ENCODE measurements at regions not wholly inside any gene's neighbourhood (a gene's known extent, or its start where the extent isn't known, plus 50 kb on each side); places are given as distances from the start of the nearest gene placed in this dataset.

GRCh38 chr14:95442016-95442632 lies 74.3 kb downstream of the SYNE3 start:
- DNase-seq (ENCODE audit: low spot score), result no peak

- DNase-seq (ENCODE audit: low spot score), result no peak
Measured at GRCh38 chr14:95440951-95441350, 75.5 kb downstream of the SYNE3 start.

DNA sequence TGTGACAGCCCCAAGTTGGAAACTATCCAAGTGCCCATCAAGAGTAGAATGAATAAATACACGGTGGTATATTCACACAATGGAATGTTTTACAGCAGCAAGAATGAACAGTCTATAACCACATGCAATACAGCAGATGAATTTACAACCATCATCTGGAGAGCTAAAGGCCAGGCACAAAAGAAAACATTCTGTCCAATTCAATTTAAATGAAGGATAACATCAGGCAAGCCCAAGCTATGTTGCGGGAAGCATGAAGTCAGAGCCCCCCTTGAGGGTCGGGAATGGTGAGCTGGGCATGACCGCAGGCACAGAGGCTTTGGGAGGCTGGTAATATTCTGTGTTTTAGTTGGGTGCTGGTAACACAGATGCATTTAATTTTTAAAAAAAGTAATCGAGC lies 76.0 kb downstream of the SYNE3 start:
- no peak for DNase-seq (ENCODE audit: low spot score)

- no peak for DNase-seq (ENCODE audit: low spot score)
Measured at GRCh38 chr14:95439881-95440280, 76.6 kb downstream of the SYNE3 start.

DNA sequence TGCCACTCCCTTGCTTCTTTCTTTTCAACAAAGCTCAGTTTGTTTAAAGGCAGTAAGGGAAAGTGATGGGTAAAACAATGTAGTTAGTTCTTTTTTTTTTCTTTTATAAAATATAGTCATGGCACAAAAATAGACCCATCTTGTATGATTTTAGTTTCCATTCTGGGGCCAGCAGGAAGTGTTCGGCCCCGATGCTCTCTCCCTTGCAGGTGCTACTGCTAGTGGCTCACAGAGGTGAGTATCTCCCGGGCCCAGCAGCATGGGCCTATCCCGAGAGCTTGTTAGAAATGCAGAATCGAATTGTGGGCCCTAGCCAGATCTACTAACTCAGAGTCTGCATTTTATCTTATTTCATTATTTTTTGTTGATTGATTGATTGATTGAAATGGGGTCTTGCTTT lies 78.7 kb downstream of the SYNE3 start:
- DNase-seq (ENCODE audit: low spot score), result no peak

- DNase-seq (ENCODE audit: low spot score), result no peak
Measured at GRCh38 chr14:95436354-95436753, 80.1 kb downstream of the SYNE3 start.

- DNase-seq (ENCODE audit: low spot score), result no peak
Measured at GRCh38 chr14:95434121-95434520, 82.3 kb downstream of the SYNE3 start.

DNA sequence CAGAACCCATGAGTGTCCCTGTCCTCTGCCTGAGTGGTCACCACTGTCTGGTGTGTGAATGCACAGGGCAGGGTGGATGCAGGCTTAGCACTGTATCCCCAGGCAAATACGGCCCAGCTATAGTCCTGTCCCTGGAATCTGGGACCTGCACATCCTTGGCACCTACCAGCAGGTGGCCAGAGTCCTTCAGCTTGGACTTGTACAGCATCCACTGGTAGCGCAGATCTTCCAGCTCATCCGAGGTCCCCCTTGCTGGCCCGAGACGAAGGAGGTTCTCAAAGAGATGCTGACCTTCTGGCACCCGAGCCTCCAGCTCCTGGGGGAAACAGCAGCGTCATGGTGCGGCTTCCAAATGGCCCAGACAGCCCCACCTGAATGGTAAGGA lies 83.4 kb downstream of the SYNE3 start:
- no peak for DNase-seq (ENCODE audit: low spot score)

GRCh38 chr14:95432144-95433093 lies 84.0 kb downstream of the SYNE3 start:
- DNase-seq (ENCODE audit: low spot score), result peak; percentile 25

- DNase-seq (ENCODE audit: low spot score), result peak; percentile 18
Measured at GRCh38 chr14:95431199-95432143, 85.0 kb downstream of the SYNE3 start.

DNA sequence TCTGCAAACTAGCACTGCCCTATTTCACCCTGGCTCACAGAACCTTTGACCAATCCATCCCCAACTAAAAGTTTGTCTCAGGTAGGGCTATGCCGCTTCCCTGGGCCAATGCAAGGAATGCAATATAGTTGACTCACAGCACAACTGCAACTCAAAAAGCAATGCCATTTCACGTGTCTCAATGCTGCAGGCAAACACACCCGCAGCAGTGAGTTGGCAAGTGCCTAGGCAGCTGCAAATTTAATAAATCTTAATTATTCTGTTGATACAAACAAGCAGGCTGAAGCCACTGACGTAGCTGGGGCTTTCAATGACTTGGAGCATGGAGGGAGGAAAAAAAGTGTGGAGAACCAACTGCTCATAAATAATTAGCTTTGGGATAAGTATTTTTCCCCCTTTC lies 87.9 kb downstream of the SYNE3 start:
- DNase-seq (ENCODE audit: low spot score), result no peak

GRCh38 chr14:95426116-95426475 lies 90.4 kb downstream of the SYNE3 start:
- no peak for DNase-seq (ENCODE audit: low spot score)

DNA sequence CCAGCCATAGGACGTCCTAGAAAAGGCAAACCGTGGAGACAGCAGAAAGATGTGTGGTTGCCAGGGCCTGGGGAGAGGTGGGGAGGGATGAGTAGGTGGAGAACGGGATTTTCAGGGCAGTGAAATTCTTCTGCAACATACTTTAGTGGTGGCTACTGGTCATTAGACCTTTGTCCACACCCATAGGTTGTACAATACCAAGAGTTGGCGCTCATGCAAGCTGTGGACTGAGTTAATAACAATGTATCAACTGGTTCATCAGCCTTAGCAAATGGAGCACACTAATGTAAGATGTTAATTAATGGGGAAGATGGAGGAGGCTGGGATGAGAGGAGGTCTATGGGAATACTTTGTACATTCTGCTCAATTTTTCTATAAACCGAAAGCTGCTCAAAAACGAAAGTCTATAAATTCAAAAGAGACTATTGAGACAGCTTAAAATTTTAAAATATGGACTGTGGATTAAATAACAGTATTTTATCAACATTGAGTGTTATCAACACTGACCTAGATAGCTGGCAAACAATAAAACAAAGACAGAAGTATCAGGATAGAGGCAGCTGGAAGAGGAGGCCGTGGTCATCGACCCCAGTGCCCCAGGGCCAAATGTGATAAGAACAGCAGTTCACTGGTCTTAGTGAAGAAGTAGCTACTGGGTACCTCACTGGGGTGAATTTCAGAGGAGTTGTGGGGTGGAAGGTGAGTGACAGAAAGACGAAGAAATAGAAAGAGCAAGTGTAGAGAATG lies 90.9 kb downstream of the SYNE3 start:
- no peak for DNase-seq (ENCODE audit: low spot score)

- DNase-seq (ENCODE audit: low spot score), result no peak
Measured at GRCh38 chr14:95424529-95424928, 91.9 kb downstream of the SYNE3 start.

- DNase-seq (ENCODE audit: low spot score), result no peak
Measured at GRCh38 chr14:95421741-95422140, 94.7 kb downstream of the SYNE3 start.

DNA sequence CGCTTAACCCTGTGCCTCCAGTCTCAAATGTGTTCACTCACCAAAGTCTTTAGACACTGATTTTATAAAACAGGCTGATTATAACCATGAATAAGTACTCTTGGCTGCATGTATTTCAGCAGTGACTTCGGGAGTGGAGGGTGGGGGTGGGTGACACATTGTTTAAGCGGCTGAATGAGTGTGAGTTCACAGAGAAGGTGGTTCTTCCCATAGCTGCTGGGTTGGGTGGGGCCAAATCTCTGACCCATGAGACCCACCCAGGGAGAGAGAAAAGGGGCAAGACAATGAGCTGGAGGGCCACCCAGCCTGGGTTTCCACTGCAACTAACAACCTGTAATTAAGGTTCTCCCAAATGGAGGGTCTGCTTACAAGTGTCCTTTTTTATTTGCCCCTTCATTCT lies 96.4 kb downstream of the SYNE3 start:
- no peak for DNase-seq (ENCODE audit: low spot score)

DNA sequence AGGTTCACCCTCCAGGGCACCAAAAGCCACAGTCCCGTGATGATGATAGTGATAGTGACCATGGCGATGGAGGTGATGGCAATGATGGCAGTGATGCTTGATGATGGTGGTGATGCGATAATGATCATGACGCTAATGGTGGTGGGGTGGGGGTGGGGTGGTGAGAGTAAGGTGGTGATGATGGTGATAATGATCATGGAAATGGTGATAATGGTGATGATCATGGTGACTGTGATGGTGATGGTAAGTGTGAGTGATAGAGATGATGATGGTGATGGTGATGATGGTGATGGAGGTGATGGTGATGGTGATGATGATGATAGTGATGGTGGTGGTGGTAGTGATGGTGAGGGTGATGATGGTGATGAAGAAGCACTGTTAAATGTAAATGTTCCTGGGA lies 96.9 kb downstream of the SYNE3 start:
- DNase-seq (ENCODE audit: low spot score), result no peak

DNA sequence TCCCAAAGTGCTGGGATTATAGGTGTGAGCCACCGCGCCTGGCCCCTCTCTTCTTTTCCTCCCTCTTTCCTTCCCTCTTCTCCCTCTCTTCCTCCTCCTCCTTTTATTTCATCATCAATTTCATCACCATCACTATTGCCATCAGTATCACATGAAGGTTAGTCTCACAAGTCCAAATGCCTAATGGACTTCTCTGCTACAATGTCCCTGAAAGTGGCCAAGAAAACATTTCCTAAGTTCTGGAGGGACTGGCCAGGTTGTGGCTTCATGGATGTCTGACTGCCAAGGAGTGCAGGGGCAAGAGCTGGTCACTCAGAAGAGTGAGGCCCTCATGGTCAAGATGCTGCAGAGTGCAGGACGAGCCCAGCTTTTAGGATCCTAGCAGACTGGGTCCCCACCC lies 97.6 kb downstream of the SYNE3 start:
- no peak for DNase-seq (ENCODE audit: low spot score)

DNA sequence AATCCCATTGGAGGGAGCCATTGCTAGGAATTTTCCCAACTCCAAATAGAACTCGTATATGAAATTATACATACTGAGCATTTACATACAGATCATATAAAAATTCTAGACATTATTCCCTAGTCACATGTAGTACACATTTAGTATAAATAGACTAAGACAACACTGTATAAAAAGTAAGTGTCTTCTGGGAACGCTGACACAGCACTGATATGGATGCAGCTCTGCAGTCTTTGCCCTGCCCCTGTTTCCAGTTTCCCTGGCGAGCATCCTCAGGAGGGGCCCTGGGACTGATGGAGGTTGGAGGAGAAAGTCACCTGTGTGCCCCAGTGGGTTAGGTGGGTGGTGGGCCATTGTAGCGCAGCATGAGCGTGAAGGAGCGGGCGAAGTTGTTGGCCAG lies 97.8 kb upstream of the CLMN start:
- no peak for DNase-seq (ENCODE audit: low spot score)

GRCh38 chr14:95415993-95416392 lies 96.3 kb upstream of the CLMN start:
- DNase-seq (ENCODE audit: low spot score), result no peak

GRCh38 chr14:95413289-95414215 lies 93.8 kb upstream of the CLMN start:
- no peak for DNase-seq (ENCODE audit: low spot score)

Measured in kidney capillary endothelial cell (primary cell).